AG04449 (cell line): ENCODE measurements at regions not wholly inside any gene's neighbourhood (a gene's known extent, or its start where the extent isn't known, plus 50 kb on each side); places are given as distances from the start of the nearest gene placed in this dataset.

Experiments used
- CTCF ChIA-PET: fragments of 350-600 bp; formaldehyde crosslinking; extraction: SDS; loops from one replicate; lab custom pipeline; 2021; ENCODE audit warnings: antibody characterized with exemption; lab: Yijun Ruan, JAX
- POLR2A ChIA-PET: fragments of 400-600, 350-600 bp; formaldehyde crosslinking; extraction: SDS; loops from one replicate; lab custom pipeline; 2020; ENCODE audit warnings: antibody characterized with exemption, inconsistent platforms; lab: Yijun Ruan, JAX
- DNase-seq: peaks from one replicate; pipeline ENCODE4 v3.0.0-alpha.2; 2010; ENCODE audit warnings: low read depth, low spot score
- H3K4me3 ChIP-seq: 2 replicates; pipeline ENCODE4 v1.5.1; 2011; ENCODE audit warnings: low read depth, mild to moderate bottlenecking, control low read depth, low read length
- TF ChIP-seq, protein P1 (sequence below): IDR thresholded peaks from one replicate; pipeline ENCODE4 v1.5.1; 2011; ENCODE audit warnings: mild to moderate bottlenecking, moderate library complexity, low read length, control low read depth, inconsistent platforms; ENCODE audit not compliant: insufficient read depth; ENCODE audit errors: missing control alignments

DNA sequence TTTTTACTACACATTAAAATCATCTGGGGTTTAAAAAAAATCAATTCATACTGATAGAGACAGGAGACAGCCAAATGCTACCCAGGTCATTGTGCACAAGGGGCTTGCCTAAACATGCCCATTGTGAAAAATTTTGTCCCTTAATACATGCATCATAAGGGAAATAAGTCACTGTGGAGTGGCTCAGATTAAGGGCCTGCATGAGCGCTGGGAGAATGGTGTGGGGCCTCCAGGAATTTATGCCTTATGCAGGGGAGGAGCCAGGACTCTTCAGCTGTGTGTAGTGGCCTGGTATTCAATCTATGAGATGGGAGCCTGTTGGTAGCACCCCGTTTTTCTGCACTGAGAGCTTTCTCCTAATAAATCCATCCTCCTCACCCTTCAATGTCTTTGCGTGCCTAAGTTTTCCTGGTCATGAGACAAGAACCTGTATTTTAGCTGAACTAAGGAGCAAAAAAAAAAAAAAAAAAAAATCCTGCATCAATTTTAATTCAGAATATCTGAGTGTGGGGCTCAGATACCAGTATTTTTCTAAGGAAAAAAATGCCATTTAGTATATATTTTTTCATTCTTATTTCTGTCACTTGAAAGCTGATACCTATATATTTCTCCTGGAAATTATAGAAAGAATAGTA lies 997.6 kb upstream of the ATXN8OS start:
- no peak for DNase-seq
- H3K4me3 ChIP-seq, result no peak overlapping the region
- TF ChIP-seq, protein P1, sequence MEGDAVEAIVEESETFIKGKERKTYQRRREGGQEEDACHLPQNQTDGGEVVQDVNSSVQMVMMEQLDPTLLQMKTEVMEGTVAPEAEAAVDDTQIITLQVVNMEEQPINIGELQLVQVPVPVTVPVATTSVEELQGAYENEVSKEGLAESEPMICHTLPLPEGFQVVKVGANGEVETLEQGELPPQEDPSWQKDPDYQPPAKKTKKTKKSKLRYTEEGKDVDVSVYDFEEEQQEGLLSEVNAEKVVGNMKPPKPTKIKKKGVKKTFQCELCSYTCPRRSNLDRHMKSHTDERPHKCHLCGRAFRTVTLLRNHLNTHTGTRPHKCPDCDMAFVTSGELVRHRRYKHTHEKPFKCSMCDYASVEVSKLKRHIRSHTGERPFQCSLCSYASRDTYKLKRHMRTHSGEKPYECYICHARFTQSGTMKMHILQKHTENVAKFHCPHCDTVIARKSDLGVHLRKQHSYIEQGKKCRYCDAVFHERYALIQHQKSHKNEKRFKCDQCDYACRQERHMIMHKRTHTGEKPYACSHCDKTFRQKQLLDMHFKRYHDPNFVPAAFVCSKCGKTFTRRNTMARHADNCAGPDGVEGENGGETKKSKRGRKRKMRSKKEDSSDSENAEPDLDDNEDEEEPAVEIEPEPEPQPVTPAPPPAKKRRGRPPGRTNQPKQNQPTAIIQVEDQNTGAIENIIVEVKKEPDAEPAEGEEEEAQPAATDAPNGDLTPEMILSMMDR, result no peak
- POLR2A ChIA-PET, result no interaction called here
- CTCF ChIA-PET, result no interaction called here

- DNase-seq, result no peak
- no peak overlapping the region for H3K4me3 ChIP-seq
- CTCF ChIA-PET, result no interaction called here
- POLR2A ChIA-PET, result no interaction called here
- TF ChIP-seq, protein P1, result no peak
Observed at GRCh38 chr13:69108486-69108885, 999.1 kb upstream of the ATXN8OS start.

DNA sequence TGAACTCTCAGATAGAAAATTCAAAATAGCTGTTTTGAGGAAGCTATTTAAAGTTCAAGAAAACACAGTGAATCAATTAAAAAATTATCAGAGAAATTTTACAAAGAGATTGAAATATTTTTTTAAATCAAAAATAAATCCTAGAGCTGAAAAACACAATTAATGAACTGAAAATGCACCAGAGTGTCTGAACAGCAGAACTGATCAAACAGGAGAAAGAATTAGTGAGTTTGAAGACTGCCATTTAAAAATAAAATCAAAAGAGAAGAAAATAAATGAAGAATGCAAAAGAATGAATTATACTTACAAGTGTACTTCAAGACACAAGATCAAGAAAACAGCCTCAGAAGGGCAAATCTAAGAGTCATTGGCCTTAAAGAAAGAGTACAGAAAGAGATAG lies 1000.2 kb upstream of the ATXN8OS start:
- TF ChIP-seq, protein P1, result no peak
- ChIA-PET CTCF (no interaction called here), POLR2A (no interaction called here)
- H3K4me3 ChIP-seq, result no peak overlapping the region
- DNase-seq, result no peak

DNA sequence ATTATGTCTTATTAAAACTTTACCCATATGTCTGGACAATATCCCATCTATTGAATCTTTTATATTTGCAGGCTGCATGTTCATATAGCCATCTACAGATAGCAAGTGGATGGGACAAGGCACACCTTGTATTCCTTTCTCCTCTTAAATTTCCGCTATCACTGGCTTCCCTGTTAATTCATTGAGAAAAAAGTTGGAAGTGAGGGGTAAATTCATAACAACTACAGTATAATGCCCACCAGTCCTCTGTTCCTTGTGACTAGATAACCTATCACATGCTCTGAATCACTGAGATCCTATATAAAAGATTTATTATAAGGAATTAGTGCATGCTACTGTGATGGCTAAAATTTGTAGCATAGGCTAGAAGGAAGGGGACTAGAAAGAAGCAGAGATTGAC lies 1005.8 kb upstream of the ATXN8OS start:
- TF ChIP-seq, protein P1, result no peak
- POLR2A ChIA-PET, result no interaction called here

GRCh38 chr13:69094485-69094884 lies 1013.1 kb upstream of the ATXN8OS start:
- ChIA-PET CTCF (no interaction called here), POLR2A (no interaction called here)
- no peak overlapping the region for H3K4me3 ChIP-seq
- TF ChIP-seq, protein P1, result no peak
- no peak for DNase-seq

More for the DNA sequence above, 1005.8 kb upstream of the ATXN8OS start:
- CTCF ChIA-PET, result no interaction called here
- no peak overlapping the region for H3K4me3 ChIP-seq
- DNase-seq, result no peak

- TF ChIP-seq, protein P1, result no peak
Observed at GRCh38 chr13:69092615-69093322, 1014.9 kb upstream of the ATXN8OS start.

More at GRCh38 chr13:69092615-69093322, 1014.9 kb upstream of the ATXN8OS start:
- POLR2A ChIA-PET, result no interaction called here
- CTCF ChIA-PET, result no interaction called here
- no peak overlapping the region for H3K4me3 ChIP-seq
- no peak for DNase-seq
